Right atrium auricular region (tissue), 2 donors: ENCODE measurements at regions not wholly inside any gene's neighbourhood (a gene's known extent, or its start where the extent isn't known, plus 50 kb on each side); places are given as distances from the start of the nearest gene placed in this dataset.

Experiments used
- DNase-seq: peaks from one replicate; pipeline ENCODE4 v3.0.0-alpha.2; 2019; ENCODE audit warnings: low spot score
- H3K27ac ChIP-seq, 2 donors: fragments of 200-600 bp; sonication (generic); 1 replicate in 1 of 2; 2 replicates in 1 of 2; pipeline ENCODE4 v1.5.1; 2016 to 2019
- H3K27me3 ChIP-seq, 2 donors: fragments of 200-600 bp; sonication (generic); one replicate each; pipeline versions ENCODE4 v1.5.1 to v1.6.0; 2017 to 2019
- H3K36me3 ChIP-seq: fragments of 200-600 bp; sonication (generic); one replicate; pipeline ENCODE4 v1.5.1; 2016
- H3K4me1 ChIP-seq, 2 donors: fragments of 200-600 bp; sonication (generic); one replicate each; pipeline versions ENCODE4 v1.5.1 to v1.6.0; 2017 to 2019
- H3K4me3 ChIP-seq, 2 donors: fragments of 200-600 bp; sonication (generic); 1 replicate in 1 of 2; 2 replicates in 1 of 2; pipeline ENCODE4 v1.5.1; 2017 to 2019; ENCODE audit warnings: mild to moderate bottlenecking in 1 of 2, moderate library complexity in 1 of 2
- H3K9me3 ChIP-seq, 2 donors: fragments of 200-600 bp; sonication (generic); one replicate each; pipeline ENCODE4 v1.5.1; 2019
- CTCF ChIP-seq, 2 donors: fragments of 200-600 bp; sonication (generic); IDR thresholded peaks; one replicate each; pipeline ENCODE4 v1.5.1; 2019; ENCODE audit warnings: antibody characterized with exemption in 2 of 2

DNA sequence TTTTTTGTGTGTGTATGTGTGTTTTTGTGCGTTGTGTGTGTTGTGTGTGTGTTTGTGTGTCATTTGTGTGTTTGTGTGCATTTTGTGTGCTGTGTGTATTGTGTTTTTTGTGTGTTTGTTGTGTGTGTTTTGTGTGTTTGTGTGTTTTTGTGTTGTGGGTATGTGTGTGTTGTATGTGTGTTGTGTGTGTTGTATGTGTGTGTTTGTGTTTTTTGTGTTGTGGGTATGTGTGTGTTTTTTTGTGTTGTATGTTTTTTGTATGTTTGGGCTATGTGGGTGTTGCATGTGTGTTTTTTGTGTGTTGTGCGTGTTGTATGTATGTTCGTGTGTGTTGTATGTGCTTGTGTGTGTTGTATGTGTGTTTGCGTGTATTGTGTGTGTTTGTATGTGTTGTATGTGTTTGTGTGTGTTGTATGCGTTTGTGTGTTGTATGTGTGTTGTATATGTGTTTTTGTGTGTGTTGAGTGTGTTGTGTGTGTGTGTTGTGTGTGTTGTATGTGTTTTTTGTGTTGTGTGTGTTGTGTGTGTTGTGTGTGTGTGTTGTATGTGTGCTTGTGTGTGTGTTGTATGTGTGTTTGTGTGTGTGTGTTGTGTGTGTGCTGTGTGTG is 275.3 kb downstream of the HRH4 start:
- Histone ChIP-seq H3K27me3 (no peaks in the 10 kb centered on the region), H3K4me3 (no peak overlapping the region), H3K36me3 (no peaks in the 10 kb centered on the region), H3K9me3 (no peaks in the 10 kb centered on the region), H3K27ac (no peak overlapping the region), H3K4me1 (no peaks in the 10 kb centered on the region)
- no peak for TF ChIP-seq CTCF (IDR thresholded peaks at IDR 0.05)
- DNase-seq: no peak

GRCh38 chr18:24736662-24737330 is 276.4 kb downstream of the HRH4 start:
- no peak for DNase-seq

GRCh38 chr18:24740829-24741228 is 280.4 kb downstream of the HRH4 start:
- Histone ChIP-seq H3K4me1 (no peaks in the 10 kb centered on the region), H3K4me3 (no peak overlapping the region), H3K36me3 (no peaks in the 10 kb centered on the region), H3K27ac (no peak overlapping the region), H3K9me3 (no peaks in the 10 kb centered on the region), H3K27me3 (no peaks in the 10 kb centered on the region)
- TF ChIP-seq CTCF (IDR thresholded peaks at IDR 0.05): no peak
- no peak for DNase-seq

More at GRCh38 chr18:24736662-24737330, 276.4 kb downstream of the HRH4 start:
- no peaks in the 10 kb centered on the region for H3K9me3 ChIP-seq
- H3K27ac ChIP-seq: no peak overlapping the region
- no peaks in the 10 kb centered on the region for H3K27me3 ChIP-seq
- H3K36me3 ChIP-seq: no peaks in the 10 kb centered on the region
- H3K4me1 ChIP-seq: no peaks in the 10 kb centered on the region
- H3K4me3 ChIP-seq: no peak overlapping the region
- no peak for TF ChIP-seq CTCF (IDR thresholded peaks at IDR 0.05)

DNA sequence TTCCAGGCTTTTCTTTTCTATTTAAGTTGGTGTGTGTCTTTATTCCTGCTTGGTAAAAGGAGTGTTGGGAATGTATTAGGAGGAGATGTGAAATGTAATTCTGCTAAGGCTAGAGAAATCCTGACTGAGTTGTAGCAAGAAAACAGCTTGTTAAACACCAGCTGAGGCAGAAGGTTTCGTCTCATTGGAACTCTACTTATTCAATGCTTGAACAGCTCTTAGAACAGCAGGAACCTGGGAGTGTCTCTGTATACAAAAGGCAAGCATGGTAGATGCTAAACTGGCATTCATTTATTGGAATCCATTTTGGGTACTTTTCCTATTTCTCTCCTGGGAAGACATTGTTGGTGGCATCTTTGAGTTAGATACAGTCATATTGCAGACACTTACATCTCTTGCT is 280.9 kb downstream of the HRH4 start:
- Histone ChIP-seq H3K4me3 (no peak overlapping the region), H3K27ac (no peak overlapping the region), H3K9me3 (no peaks in the 10 kb centered on the region), H3K4me1 (no peaks in the 10 kb centered on the region), H3K27me3 (no peaks in the 10 kb centered on the region), H3K36me3 (no peaks in the 10 kb centered on the region)
- TF ChIP-seq CTCF (IDR thresholded peaks at IDR 0.05): no peak
- no peak for DNase-seq

GRCh38 chr18:24741965-24742724 is 281.7 kb downstream of the HRH4 start:
- DNase-seq: no peak
- Histone ChIP-seq H3K4me3 (no peak overlapping the region), H3K4me1 (no peaks in the 10 kb centered on the region), H3K36me3 (no peaks in the 10 kb centered on the region), H3K27me3 (no peaks in the 10 kb centered on the region), H3K27ac (no peak overlapping the region), H3K9me3 (no peaks in the 10 kb centered on the region)
- no peak for TF ChIP-seq CTCF (IDR thresholded peaks at IDR 0.05)
